NCI-H2029 treated with DMSO at 0.1 percent for 48 hours (cell line): ENCODE measurements at regions not wholly inside any gene's neighbourhood (a gene's known extent, or its start where the extent isn't known, plus 50 kb on each side); places are given as distances from the start of the nearest gene placed in this dataset.

ENCODE experiments used
- DNase-seq: peaks from one replicate; lab custom pipeline; 2025; lab: John Stamatoyannopoulos, UW

DNA sequence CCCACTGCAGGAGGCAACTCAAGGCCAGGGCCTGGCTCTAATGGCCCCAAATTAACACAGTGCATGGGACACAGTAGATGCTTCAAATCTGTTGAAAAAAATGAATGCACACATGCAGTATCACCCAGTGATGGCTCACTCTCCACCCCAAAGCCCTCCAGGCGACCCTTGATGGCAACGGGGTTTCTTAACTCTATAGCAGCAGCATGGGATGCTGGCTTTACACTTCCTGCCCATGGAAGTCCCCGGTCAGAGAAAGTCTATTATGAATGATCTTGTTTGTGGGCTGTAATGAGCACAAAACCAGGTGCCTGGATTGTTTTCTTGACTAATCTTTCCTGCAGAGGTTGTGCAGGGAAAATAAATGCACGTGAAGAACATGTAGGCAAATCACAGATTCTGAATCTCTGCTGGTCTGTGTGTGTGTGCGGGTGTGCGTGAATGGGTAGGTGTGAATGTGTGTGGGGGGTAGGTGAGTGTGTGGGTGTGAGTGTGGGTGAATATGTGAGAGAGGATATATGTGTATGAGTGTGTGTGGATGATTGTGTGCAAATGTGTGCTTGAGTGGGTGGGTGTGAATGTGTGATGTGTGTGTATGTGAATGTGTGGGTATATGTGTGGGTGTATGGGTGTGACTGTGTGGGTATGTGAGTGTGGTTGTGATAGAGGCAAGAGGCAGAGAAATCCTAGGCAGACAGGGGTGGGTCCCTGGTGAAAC lies 60.1 kb upstream of the MLN start:
- DNase-seq: no peak

DNA sequence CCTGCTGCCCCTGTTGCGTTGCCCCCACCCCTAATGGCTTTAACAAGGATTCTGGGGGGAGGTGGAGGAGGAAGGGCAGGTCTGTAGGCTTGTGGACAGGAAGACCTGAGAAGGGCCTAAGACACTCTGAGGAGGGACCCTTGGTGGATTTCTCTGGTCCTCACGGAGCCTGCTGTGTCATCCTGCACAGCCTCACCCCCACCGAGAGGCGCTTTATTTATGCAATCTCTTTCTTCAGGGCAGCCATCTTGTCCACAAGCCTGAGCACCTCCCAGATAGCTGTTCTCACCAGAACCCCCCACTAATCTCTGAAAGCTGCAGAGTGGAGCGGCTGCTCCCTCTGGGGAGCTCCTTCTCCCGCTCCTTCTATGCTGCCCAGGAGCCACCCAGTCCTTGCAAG lies 59.3 kb upstream of the MLN start:
- DNase-seq: no peak

DNA sequence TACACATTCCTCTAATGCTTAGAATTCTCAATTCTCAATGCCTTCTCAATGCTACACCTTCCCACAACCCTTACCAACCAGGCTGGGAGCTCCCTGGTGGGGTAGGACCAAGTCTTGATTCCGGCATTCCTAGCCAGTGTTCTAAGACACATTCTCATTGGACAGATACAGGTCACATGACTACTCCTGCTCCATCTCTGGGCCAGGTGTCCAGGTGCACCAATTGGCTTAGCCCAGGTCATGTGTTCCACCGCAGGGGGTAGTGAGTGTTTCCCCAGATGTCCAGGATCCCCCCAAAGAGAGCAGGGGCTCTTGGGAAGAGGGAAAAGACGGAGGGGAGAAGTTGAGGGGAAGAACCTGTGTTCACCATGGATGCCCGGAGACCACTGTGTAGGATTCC lies 58.7 kb upstream of the MLN start:
- no peak for DNase-seq

DNA sequence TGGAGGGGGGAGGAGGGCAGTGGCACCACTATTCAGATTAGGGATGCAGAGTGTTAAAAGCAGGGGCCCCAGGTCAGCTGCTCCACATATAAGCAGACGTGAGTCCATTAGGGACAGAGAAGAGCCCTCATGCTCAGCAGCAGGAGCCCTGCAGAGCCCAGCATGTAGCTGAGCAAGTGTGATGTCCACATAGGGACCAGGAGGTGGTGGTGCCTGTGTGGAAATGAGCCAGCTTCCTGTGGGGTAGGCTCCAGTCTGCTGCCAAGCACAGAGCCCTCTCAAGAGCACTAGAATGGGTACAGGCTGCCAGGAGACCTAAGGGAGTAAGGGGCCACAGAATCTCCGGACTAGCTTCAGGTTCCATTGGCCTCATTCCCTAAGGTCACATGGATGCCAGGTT lies 57.9 kb upstream of the MLN start:
- peak; percentile 93 for DNase-seq

DNA sequence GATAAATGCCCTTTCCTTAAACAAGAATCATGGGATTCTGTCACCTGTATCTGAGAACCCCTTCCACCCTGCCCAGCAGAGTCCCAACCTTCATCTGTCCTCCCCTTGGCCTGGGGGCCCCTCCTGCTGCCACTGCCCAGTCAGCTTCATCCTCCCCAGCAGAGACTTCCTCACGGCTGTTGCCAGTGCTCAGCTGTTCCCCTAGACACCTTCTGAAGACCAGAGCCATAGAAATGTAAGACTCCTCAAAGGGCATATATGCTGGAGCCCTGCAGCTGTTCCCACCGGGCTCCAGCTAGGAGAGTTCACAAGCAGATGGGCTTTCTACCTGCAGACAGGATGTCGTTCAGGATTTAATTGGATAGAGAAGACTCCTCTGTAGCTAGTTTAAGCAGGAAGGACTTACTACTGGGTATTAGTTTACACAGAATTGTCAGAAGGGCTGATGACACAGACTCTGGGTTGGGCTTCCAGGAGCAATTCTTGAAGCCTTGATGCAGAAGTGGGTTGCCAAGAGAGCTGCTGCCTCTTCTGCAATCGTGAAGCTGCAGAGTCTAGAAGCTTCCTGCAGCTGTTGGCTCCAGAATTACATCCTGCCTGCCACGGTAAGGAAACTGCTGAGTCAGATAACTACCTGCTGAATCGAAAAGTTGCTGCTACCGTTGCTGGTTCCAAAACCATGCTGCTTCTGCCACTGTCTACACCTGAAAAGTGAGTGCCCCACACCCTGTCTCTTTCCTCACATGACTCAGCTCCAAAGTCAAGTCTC lies 57.1 kb upstream of the MLN start:
- DNase-seq: peak; percentile 72

DNA sequence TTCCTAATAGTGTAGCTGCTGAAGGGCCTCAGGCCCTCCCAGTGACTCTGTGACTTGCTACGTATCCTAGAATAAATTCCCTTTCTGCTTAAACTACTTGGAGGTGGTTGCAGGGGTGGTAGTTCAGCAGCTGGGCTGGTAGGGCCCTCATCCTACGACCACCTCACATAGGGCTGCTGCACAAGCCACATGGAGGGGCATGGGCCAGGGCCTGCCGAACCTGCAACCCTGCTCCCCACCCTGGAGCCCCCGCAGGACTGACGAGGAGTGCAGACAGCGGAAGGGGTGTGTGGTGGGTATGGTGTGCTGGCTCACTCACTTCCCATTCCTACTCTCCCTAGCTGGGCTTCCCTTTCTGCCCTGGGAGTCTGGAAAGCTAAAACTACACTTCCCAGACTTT lies 56.2 kb upstream of the MLN start:
- DNase-seq: no peak

DNA sequence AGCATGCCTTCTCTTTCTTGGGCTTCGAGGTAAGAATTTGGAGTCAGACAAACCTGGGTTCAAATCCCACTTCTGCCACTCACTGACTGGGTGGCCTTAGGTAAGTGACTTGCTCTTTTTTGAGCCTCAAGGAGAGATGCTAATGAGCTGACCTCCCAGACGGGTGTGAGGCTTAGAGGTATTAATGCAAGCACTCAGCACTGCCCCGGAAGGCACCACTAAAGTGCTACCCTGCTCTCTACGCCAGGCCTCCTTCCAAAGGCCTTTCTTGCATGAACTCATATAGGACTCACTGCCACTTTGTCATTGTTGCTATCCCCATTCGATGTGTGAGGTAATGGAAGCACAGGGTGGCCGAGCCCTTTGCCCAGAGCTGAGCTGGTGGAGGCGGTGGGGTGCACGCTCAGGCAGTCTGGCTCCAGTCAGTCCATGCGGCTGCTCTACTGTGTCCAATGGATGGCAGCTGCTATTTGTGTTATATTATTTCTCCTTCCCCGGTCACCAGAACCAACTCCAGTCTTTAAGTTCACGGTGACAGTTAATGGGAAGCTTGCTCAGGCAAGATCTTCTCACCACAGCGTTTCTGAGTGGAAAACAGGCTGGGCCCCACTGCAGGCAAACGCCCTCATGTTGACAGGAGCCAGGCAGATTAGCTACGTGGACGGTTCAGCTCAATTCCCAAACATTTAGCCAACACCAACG lies 55.2 kb upstream of the MLN start:
- DNase-seq: no peak

DNA sequence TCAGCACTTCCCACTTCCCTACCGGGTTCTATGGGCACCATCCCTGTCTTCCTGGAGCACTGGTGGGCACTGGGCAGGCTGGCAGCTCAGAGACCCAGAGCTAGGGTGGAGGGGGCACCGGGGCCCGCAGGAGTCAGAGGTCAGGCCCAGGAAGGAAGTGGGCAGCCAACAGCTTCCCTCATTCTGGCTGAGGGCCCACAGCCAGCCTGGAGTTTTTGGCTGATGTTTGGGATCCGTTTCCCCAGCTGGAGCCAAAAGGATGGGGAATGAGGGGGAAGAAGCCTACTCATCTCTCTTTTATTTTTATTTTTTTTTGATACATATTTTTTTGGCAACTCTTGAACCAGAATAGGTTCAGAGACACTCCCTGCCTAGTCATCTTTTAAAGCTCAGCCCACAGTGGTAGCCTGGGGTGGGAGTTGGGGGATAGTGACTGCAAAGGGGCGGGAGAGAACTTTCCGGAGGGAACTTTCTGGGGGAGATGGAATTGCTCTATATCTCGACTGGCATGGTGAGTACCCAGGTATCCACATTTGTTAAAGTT lies 54.2 kb upstream of the MLN start:
- DNase-seq: no peak

DNA sequence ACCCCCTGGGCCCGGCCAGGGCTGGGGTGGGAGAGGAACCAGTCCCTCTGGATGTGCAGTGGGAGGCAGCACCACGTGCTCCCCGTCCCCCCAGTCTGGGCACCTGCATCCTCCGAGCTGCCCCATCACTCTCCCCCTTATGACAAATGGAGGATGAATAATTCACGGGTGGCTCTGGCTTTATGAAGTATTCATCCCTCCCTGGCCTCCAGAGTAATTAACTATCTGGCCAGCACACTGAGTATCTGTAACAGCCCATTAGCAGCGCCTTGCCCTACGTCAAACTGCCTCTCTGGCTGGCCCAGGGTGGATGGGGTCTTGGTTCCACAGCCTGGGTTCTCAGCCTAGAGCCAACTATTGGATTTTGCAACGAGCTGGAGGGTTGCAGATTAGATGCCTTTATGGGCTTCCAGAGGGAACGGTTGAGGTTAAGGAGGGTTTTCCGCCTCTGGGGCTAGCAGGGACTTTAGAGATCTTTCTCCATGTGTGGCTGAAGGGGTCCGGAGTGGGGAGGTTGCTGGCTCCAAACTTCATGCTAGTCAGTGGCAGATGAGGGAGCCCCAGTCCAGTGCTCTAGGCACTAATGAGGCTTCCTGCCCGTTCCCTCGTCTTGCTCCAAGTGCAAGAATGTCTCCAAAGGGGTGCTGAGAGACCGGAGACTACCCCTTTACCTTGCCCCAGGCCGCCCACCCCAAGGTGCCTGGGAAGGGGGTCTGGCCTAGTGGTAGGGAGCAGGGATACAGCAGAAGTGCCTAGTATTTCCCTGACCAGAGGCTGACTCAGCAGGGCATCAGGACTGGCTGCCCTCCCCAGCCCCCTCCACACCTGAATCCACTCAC lies 53.5 kb upstream of the MLN start:
- DNase-seq: no peak

DNA sequence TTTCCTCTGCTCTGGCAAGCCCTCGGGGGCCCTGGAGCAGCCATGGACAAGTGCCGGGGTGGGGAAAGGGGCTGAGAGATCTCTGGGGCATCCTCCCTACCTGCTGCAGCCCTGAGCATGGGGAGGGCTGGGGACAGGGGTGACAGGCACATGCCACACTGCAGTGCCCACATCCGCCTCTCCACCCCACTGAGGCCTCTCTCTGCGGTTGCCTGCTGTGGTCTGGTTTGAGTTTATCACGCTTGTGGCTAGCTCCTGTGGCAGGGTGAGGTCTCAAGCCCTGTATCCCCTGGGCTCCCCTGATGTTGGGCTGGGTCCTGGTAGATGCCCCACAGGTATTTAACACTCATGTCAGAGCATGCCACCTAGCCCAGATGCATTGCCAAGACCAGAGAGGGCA lies 52.9 kb upstream of the MLN start:
- no peak for DNase-seq

DNA sequence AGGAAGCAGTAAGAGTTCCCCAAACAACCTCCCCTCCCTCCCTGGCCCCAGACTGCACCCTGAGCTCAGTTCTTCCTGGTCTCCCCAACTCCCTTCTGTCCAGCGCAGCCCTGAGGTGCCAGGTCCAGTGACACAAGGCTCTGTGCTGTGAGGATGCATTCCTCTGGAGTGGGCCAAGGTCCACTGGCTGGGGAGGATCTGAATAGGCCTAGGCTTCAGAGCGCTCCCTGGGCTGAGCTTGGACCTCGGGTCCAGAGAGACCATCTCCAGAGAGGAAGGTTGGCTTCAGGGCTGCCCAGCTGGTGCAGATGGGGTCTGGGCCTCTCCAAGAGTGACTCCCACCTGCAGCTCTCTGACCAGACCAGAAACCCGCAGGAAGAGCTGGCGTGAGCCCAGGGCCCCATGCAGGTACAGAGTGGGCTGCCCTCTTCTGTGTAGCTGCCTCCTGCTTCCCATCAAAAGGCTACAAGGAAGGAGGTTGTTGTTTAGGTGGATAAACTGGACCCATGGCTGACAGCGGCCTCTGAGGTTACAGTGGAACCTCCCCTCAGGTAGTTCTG lies 52.3 kb upstream of the MLN start:
- no peak for DNase-seq

DNA sequence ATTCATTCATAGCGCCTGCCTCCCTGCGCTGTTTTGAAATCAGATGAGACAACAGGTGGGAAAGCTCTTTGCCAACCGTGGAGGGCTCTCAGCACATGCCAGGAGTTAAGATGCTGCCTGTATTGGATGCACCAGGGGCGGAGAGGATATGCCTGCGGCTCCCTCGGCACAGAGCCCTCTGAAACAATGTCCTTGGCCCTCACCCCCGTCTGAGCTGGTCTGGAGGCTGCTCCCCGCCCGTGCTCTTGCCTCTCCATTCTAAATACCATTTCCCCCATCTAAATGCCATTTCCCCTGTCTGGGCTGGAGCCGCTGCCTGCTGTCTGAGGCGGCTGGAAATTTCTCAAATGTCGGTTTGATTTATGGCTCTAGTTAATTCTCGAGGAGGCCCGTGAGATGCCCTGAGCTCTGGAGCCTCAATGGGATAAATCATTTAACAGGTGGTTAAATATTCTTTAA lies 50.8 kb upstream of the MLN start:
- DNase-seq: peak; percentile 28

DNA sequence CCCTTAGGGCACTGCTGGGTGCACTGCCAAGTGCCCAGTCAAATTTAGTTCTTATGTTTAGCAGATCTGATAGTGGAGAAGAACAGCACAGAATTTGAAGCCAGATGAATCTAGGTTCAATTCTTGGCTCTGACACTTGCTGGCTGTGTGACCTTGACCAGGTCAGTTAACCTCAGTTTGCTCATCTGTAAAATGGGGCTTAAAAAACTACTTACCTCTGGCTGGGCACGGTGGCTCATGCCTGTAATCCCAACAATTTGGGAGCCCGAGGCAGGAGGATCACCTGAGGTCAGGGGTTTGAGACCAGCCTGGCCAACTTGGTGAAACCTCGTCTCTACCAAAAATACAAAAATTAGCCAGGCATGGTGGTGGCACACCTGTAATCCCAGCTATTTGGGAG lies 49.9 kb upstream of the MLN start:
- no peak for DNase-seq
